A549 (cell line): ENCODE measurements at regions not wholly inside any gene's neighbourhood (a gene's known extent, or its start where the extent isn't known, plus 50 kb on each side); places are given as distances from the start of the nearest gene placed in this dataset.

Experiments used
- ATAC-seq, 2 experiments: fragments of 200-7000 bp in 1 of 2; fragments of >200 bp in 1 of 2; cut with Nextera tagmentation in 1 of 2; cut with Tn5 transposase in 1 of 2; 3 replicates each; pipeline versions ENCODE4 v1.8.0 to v1.9.1; 2018 to 2020; ENCODE audit warnings: mild to moderate bottlenecking in 1 of 2, moderate library complexity in 1 of 2
- CTCF ChIA-PET: fragments of 300-600 bp; sonication (Branson Sonifier 250); formaldehyde crosslinking; extraction: SDS; loops from one replicate; lab custom pipeline; 2021; ENCODE audit warnings: antibody characterized with exemption, inconsistent platforms; lab: Yijun Ruan, JAX
- POLR2A ChIA-PET: fragments of 350-600 bp; formaldehyde crosslinking; extraction: SDS; loops from one replicate; lab custom pipeline; 2021; ENCODE audit warnings: antibody characterized with exemption, inconsistent platforms; lab: Yijun Ruan, JAX
- DNase-seq, 2 experiments: peaks; one replicate each; pipeline versions ENCODE4 v3.0.0 to v3.0.0-alpha.2; 2011 to 2016; ENCODE audit warnings: low read depth in 1 of 2, low spot score in 1 of 2
- FAIRE-seq: peaks from 2 replicates; lab custom pipeline; 2011; peaks lifted over from hg19 to GRCh38; lab: Jason Lieb, UNC
- H3K27ac ChIP-seq, 2 experiments: fragments of >200 bp; sonication (Bioruptor Twin); formaldehyde crosslinking; 3 replicates each; pipeline ENCODE4 v1.5.1; 2016 to 2017
- H3K4me1 ChIP-seq: fragments of >200 bp; sonication (Bioruptor Twin); formaldehyde crosslinking; 3 replicates; pipeline ENCODE4 v1.6.1; 2016
- H3K4me2 ChIP-seq: fragments of >200 bp; sonication (Bioruptor Twin); formaldehyde crosslinking; 3 replicates; pipeline ENCODE4 v1.6.1; 2016
- H3K4me3 ChIP-seq: fragments of >200 bp; sonication (Bioruptor Twin); formaldehyde crosslinking; 3 replicates; pipeline ENCODE4 v1.5.1; 2016
- H3K9me3 ChIP-seq: fragments of >200 bp; sonication (Bioruptor Twin); formaldehyde crosslinking; 3 replicates; pipeline ENCODE4 v1.6.1; 2016
- BCL3 ChIP-seq: fragments of >200 bp; sonication (Bioruptor Twin); formaldehyde crosslinking; IDR thresholded peaks from 3 replicates; pipeline ENCODE4 v1.6.1; 2016
- BHLHE40 ChIP-seq: IDR thresholded peaks from 2 replicates; pipeline ENCODE4 v1.6.1; 2012; ENCODE audit warnings: low read depth, low read length, inconsistent platforms
- CBX8 ChIP-seq: fragments of 200-600 bp; sonication (generic); IDR thresholded peaks from 2 replicates; pipeline ENCODE4 v1.6.1; 2016
- CEBPB ChIP-seq, 2 experiments: fragments of >200 bp in 1 of 2; sonication (Bioruptor Twin) in 1 of 2; formaldehyde crosslinking in 1 of 2; IDR thresholded peaks; 2 replicates each; pipeline ENCODE4 v1.6.1; 2012 to 2016
- CHD4 ChIP-seq: fragments of 200-600 bp; sonication (generic); IDR thresholded peaks from 2 replicates; pipeline ENCODE4 v1.6.1; 2016; ENCODE audit warnings: antibody characterized with exemption, mild to moderate bottlenecking, borderline replicate concordance
- EHF ChIP-seq: fragments of 250-450 bp; sonication (Bioruptor Pico); IDR thresholded peaks from 2 replicates; pipeline ENCODE4 v1.5.0; 2020; ENCODE audit warnings: mild to moderate bottlenecking
- EHMT2 ChIP-seq: fragments of 200-600 bp; sonication (generic); IDR thresholded peaks from 2 replicates; pipeline ENCODE4 v1.6.1; 2016; ENCODE audit warnings: antibody characterized with exemption, low read depth, mild to moderate bottlenecking, moderate library complexity
- EP300 ChIP-seq, 2 experiments: fragments of >200 bp; sonication (Bioruptor Twin); formaldehyde crosslinking; IDR thresholded peaks; 2 replicates in 1 of 2; 3 replicates in 1 of 2; pipeline ENCODE4 v1.6.1; 2016 to 2017
- FOXS1 ChIP-seq: fragments of 250-450 bp; sonication (Bioruptor Pico); IDR thresholded peaks from 2 replicates; pipeline ENCODE4 v1.5.0; 2020; ENCODE audit warnings: mild to moderate bottlenecking, moderate library complexity
- HDAC2 ChIP-seq: fragments of 200-600 bp; sonication (generic); IDR thresholded peaks from 2 replicates; pipeline ENCODE4 v1.6.1; 2016
- HES2 ChIP-seq: fragments of >200 bp; sonication (Bioruptor Twin); formaldehyde crosslinking; IDR thresholded peaks from 2 replicates; pipeline ENCODE4 v1.6.1; 2016
- HEYL ChIP-seq: fragments of 250-450 bp; sonication (Bioruptor Pico); IDR thresholded peaks from 2 replicates; pipeline ENCODE4 v1.8.0; 2021; ENCODE audit warnings: mild to moderate bottlenecking, moderate library complexity
- JUN ChIP-seq, 2 experiments: fragments of >200 bp; sonication (Bioruptor Twin); formaldehyde crosslinking; IDR thresholded peaks; 2 replicates in 1 of 2; 3 replicates in 1 of 2; pipeline ENCODE4 v1.6.1; 2016 to 2017
- JUNB ChIP-seq: fragments of >200 bp; sonication (Bioruptor Twin); formaldehyde crosslinking; IDR thresholded peaks from 2 replicates; pipeline ENCODE4 v1.6.1; 2016
- KDM1A ChIP-seq: fragments of 200-600 bp; sonication (generic); IDR thresholded peaks from 2 replicates; pipeline ENCODE4 v1.6.1; 2016; ENCODE audit warnings: low read depth, mild to moderate bottlenecking
- MAFK ChIP-seq: fragments of 450-650 bp; IDR thresholded peaks from 2 replicates; pipeline ENCODE4 v1.6.1; 2014; ENCODE audit not compliant: partially characterized antibody
- MAX ChIP-seq: IDR thresholded peaks from 2 replicates; pipeline ENCODE4 v1.6.1; 2012
- PBX3 ChIP-seq: IDR thresholded peaks from 2 replicates; pipeline ENCODE4 v1.6.1; 2012
- POLR2A ChIP-seq: IDR thresholded peaks from 2 replicates; pipeline ENCODE4 v1.6.1; 2012; ENCODE audit warnings: mild to moderate bottlenecking, low read length
- RAD21 ChIP-seq, 2 experiments: fragments of >200 bp in 1 of 2; sonication (Bioruptor Twin) in 1 of 2; formaldehyde crosslinking in 1 of 2; IDR thresholded peaks in 1 of 2; conservative IDR thresholded peaks in 1 of 2; 2 replicates in 1 of 2; 3 replicates in 1 of 2; pipeline ENCODE4 v1.6.1; 2012 to 2018; ENCODE audit warnings: inconsistent platforms in 1 of 2
- RARB ChIP-seq: fragments of 250-450 bp; sonication (Bioruptor Pico); IDR thresholded peaks from 2 replicates; pipeline ENCODE4 v1.8.0; 2021; ENCODE audit warnings: mild to moderate bottlenecking, moderate library complexity
- RCOR1 ChIP-seq: fragments of 150-350 bp; IDR thresholded peaks from 2 replicates; pipeline ENCODE4 v1.6.1; 2014; ENCODE audit warnings: antibody characterized with exemption, low read length, low read depth
- REST ChIP-seq: fragments of 200-600 bp; sonication (generic); IDR thresholded peaks from 2 replicates; pipeline ENCODE4 v1.6.1; 2016; ENCODE audit warnings: antibody characterized with exemption, mild to moderate bottlenecking, moderate library complexity
- RNF2 ChIP-seq: fragments of 200-600 bp; sonication (generic); IDR thresholded peaks from 2 replicates; pipeline ENCODE4 v1.6.1; 2016; ENCODE audit warnings: low read depth, mild to moderate bottlenecking, antibody characterized with exemption, moderate library complexity, borderline replicate concordance
- SMC3 ChIP-seq: fragments of >200 bp; sonication (Bioruptor Twin); formaldehyde crosslinking; IDR thresholded peaks from 3 replicates; pipeline ENCODE4 v1.6.1; 2018; ENCODE audit warnings: inconsistent platforms
- TFCP2L1 ChIP-seq: fragments of 250-450 bp; sonication (Bioruptor Pico); IDR thresholded peaks from 2 replicates; pipeline ENCODE4 v1.5.0; 2021; ENCODE audit warnings: mild to moderate bottlenecking
- USF2 ChIP-seq: fragments of 450-650 bp; IDR thresholded peaks from 2 replicates; pipeline ENCODE4 v1.6.1; 2014; ENCODE audit warnings: antibody characterized with exemption
- ZC3H11A ChIP-seq: fragments of 450-650 bp; IDR thresholded peaks from 2 replicates; pipeline ENCODE4 v1.6.1; 2014; ENCODE audit warnings: antibody characterized with exemption, mild to moderate bottlenecking
- ZFP36 ChIP-seq: fragments of 450-650 bp; IDR thresholded peaks from 2 replicates; pipeline ENCODE4 v1.6.1; 2014; ENCODE audit warnings: borderline replicate concordance; ENCODE audit not compliant: partially characterized antibody
- WGBS: methylation state at CpG from one replicate; pipeline ENCODE4 v1.1.6; 2017; ENCODE audit errors: missing lambda C conversion rate; 5-methylcytosine and 5-hydroxymethylcytosine counted together

- ChIA-PET CTCF (no interaction called here), POLR2A (no interaction called here)
- Histone ChIP-seq H3K9me3 (no peaks in the 10 kb centered on the region), H3K4me1 (peaks cover 9% of the 10 kb centered on the region; the same call in 2 of the 3 replicates), H3K4me2 (peak overlapping the region; percentile 26; the same call in 1 of the 3 replicates), H3K4me3 (no peak overlapping the region), H3K27ac (peak overlapping the region; percentile 4 to 70; a peak in 3 of 6 replicates)
- DNase-seq (peak in 1 of 2 experiments; percentile 22), FAIRE-seq (no peak), ATAC-seq (peak; percentile 52 to 69; a peak in 4 of 6 replicates)
- TF ChIP-seq MAFK (peak; percentile 35), JUNB (no peak)
- 9% methylated on average over 5 of the region's 13 CpGs for WGBS
Measured at GRCh38 chr6:170152989-170153388, 137.9 kb downstream of the DLL1 start.

GRCh38 chr6:170152124-170152926, 138.6 kb downstream of the DLL1 start:
- Histone ChIP-seq H3K4me1 (peaks cover 9% of the 10 kb centered on the region; the same call in 2 of the 3 replicates), H3K27ac (peak overlapping the region; percentile 4 to 70; a peak in 3 of 6 replicates), H3K4me2 (peak overlapping the region; percentile 26; the same call in 1 of the 3 replicates), H3K9me3 (no peaks in the 10 kb centered on the region), H3K4me3 (no peak overlapping the region)
- ATAC-seq (peak in 1 of 2 experiments; percentile 15; a peak in 1 of 6 replicates), FAIRE-seq (no peak), DNase-seq (no peak)
- 93% methylated on average over 29 of the region's 35 CpGs for whole genome bisulfite sequencing
- CTCF ChIA-PET, result no interaction called here
- POLR2A ChIA-PET, result no interaction called here
- no peak for TF ChIP-seq CBX8
- TF ChIP-seq RAD21 (conservative IDR thresholded peaks at IDR 0.05 in 1 of 2, IDR thresholded peaks at IDR 0.05 in 1 of 2), result no peak
- no peak for TF ChIP-seq ZFP36
- TF ChIP-seq CEBPB (IDR thresholded peaks at IDR 0.05), result no peak
- no peak for TF ChIP-seq CHD4
- TF ChIP-seq KDM1A, result no peak
- no peak for TF ChIP-seq POLR2A
- TF ChIP-seq SMC3, result no peak
- TF ChIP-seq TFCP2L1, result no peak
- TF ChIP-seq HDAC2, result no peak
- TF ChIP-seq RARB (CRISPR knock-in tag), result no peak
- TF ChIP-seq ZC3H11A, result no peak
- no peak for TF ChIP-seq EP300 (IDR thresholded peaks at IDR 0.05)
- TF ChIP-seq EHMT2, result no peak
- TF ChIP-seq BHLHE40, result no peak

- Histone ChIP-seq H3K4me1 (peaks cover 9% of the 10 kb centered on the region; the same call in 2 of the 3 replicates), H3K27ac (no peak overlapping the region), H3K4me3 (no peak overlapping the region), H3K4me2 (no peak overlapping the region)
- 82% methylated on average over 11 of the region's 12 CpGs for WGBS
- CTCF ChIA-PET, result no interaction called here
- FAIRE-seq, result no peak
- POLR2A ChIA-PET, result no interaction called here
- no peak for DNase-seq
- no peak for TF ChIP-seq EHMT2
- TF ChIP-seq FOXS1 (CRISPR knock-in tag), result no peak
- TF ChIP-seq PBX3, result no peak
- no peak for TF ChIP-seq CBX8
- no peak for TF ChIP-seq RNF2
- TF ChIP-seq BHLHE40, result no peak
- TF ChIP-seq HES2, result no peak
- no peak for TF ChIP-seq SMC3
- TF ChIP-seq USF2, result no peak
- TF ChIP-seq RCOR1, result no peak
- TF ChIP-seq MAX, result no peak
- TF ChIP-seq BCL3, result no peak
- no peak for TF ChIP-seq JUN (IDR thresholded peaks at IDR 0.05)
- no peak for TF ChIP-seq EHF (CRISPR knock-in tag)
- no peak for TF ChIP-seq CEBPB (IDR thresholded peaks at IDR 0.05)
- TF ChIP-seq REST, result no peak
- no peak for TF ChIP-seq HEYL
- TF ChIP-seq HDAC2, result no peak
- TF ChIP-seq, all 56 proteins: peak for 0
- no peaks in the 10 kb centered on the region for H3K9me3 ChIP-seq
- ATAC-seq, result no peak
Measured at GRCh38 chr6:170151804-170152123, 139.1 kb downstream of the DLL1 start.
